IMR-90 (cell line): ENCODE measurements at regions not wholly inside any gene's neighbourhood (a gene's known extent, or its start where the extent isn't known, plus 50 kb on each side); places are given as distances from the start of the nearest gene placed in this dataset.

ENCODE experiments used
- ATAC-seq: fragments of 200-7000 bp; cut with Tn5 transposase; 2 replicates; pipeline ENCODE4 v1.9.1; 2020; ENCODE audit warnings: low read depth, mild to moderate bottlenecking, moderate library complexity
- BruUV-seq: library from RNA; stranded (reverse); fragments of 400-500 nt; replicated peaks from 2 replicates; lab custom pipeline; 2021; lab: Mats Ljungman, UMichigan
- CTCF ChIA-PET: fragments of 300-600 bp; formaldehyde crosslinking; extraction: SDS; loops from one replicate; lab custom pipeline; 2021; ENCODE audit warnings: antibody characterized with exemption; lab: Yijun Ruan, JAX
- POLR2A ChIA-PET: fragments of 300-600 bp; sonication (Branson Sonifier 250); formaldehyde crosslinking; loops from one replicate; lab custom pipeline; 2022; ENCODE audit warnings: antibody characterized with exemption; ENCODE audit not compliant: unreplicated experiment; lab: Charles Lee
- DNase-seq: peaks from one replicate; pipeline ENCODE4 v3.0.0; 2013
- H2AFZ ChIP-seq: replicated peaks from 2 replicates; pipeline ENCODE3; 2013; ENCODE audit warnings: low read length, mild to moderate bottlenecking; ENCODE audit not compliant: poor library complexity
- H2AK5ac ChIP-seq: 2 replicates; pipeline ENCODE4 v1.6.1; 2013; ENCODE audit warnings: low read depth, low read length, inconsistent platforms
- H2AK9ac ChIP-seq: replicated peaks from 2 replicates; pipeline ENCODE3; 2013; ENCODE audit warnings: mild to moderate bottlenecking, low read depth, low read length, moderate library complexity; ENCODE audit not compliant: poor library complexity
- H2BK120ac ChIP-seq: 2 replicates; pipeline ENCODE4 v1.6.1; 2013; ENCODE audit warnings: low read depth, low read length, inconsistent platforms
- H2BK15ac ChIP-seq: 3 replicates; pipeline ENCODE4 v1.6.1; 2013; ENCODE audit warnings: low read depth, low read length, inconsistent platforms
- H2BK20ac ChIP-seq: 2 replicates; pipeline ENCODE4 v1.6.1; 2013; ENCODE audit warnings: low read depth, mild to moderate bottlenecking, inconsistent platforms, low read length, moderate library complexity
- H2BK5ac ChIP-seq: 2 replicates; pipeline ENCODE4 v1.6.1; 2013; ENCODE audit warnings: mild to moderate bottlenecking, low read depth, low read length, inconsistent platforms; ENCODE audit not compliant: poor library complexity, severe bottlenecking
- H3K14ac ChIP-seq: replicated peaks from 2 replicates; pipeline ENCODE4 v1.6.1; 2013; ENCODE audit warnings: low read depth, low read length, inconsistent platforms
- H3K18ac ChIP-seq: 2 replicates; pipeline ENCODE4 v1.6.1; 2013; ENCODE audit warnings: low read depth, low read length, control low read depth
- H3K23ac ChIP-seq: 2 replicates; pipeline ENCODE4 v1.6.1; 2013; ENCODE audit warnings: low read depth, low read length, inconsistent platforms
- H3K27ac ChIP-seq: 2 replicates; pipeline ENCODE4 v1.5.1; 2013; ENCODE audit warnings: mild to moderate bottlenecking, control low read depth, low read length; ENCODE audit not compliant: insufficient read depth
- H3K27me3 ChIP-seq: 2 replicates; pipeline ENCODE4 v1.6.1; 2013; ENCODE audit warnings: low read length; ENCODE audit not compliant: control insufficient read depth, insufficient read depth
- H3K36me3 ChIP-seq: 2 replicates; pipeline ENCODE4 v1.6.1; 2013; ENCODE audit warnings: low read length, mixed read lengths; ENCODE audit not compliant: control insufficient read depth, insufficient read depth
- H3K4ac ChIP-seq: 2 replicates; pipeline ENCODE4 v1.6.1; 2013; ENCODE audit warnings: low read depth, low read length, inconsistent platforms
- H3K4me1 ChIP-seq: 2 replicates; pipeline ENCODE4 v1.6.1; 2013; ENCODE audit warnings: low read length, mixed read lengths; ENCODE audit not compliant: control insufficient read depth, insufficient read depth
- H3K4me2 ChIP-seq: 2 replicates; pipeline ENCODE4 v1.6.1; 2013; ENCODE audit warnings: low read depth, mild to moderate bottlenecking, control low read depth, low read length, moderate library complexity
- H3K4me3 ChIP-seq: 2 replicates; pipeline ENCODE4 v1.5.1; 2013; ENCODE audit warnings: low read depth, mild to moderate bottlenecking, control low read depth, low read length, moderate library complexity; ENCODE audit not compliant: insufficient read depth
- H3K56ac ChIP-seq: 2 replicates; pipeline ENCODE4 v1.6.1; 2013; ENCODE audit warnings: low read length, inconsistent platforms; ENCODE audit not compliant: insufficient read depth; ENCODE audit errors: extremely low read depth
- H3K79me1 ChIP-seq, 2 experiments: 2 replicates each; pipeline ENCODE4 v1.6.1; 2013; ENCODE audit warnings: low read length in 2 of 2, inconsistent platforms in 1 of 2, low read depth in 1 of 2
- H3K9ac ChIP-seq: 2 replicates; pipeline ENCODE4 v1.6.1; 2013; ENCODE audit warnings: low read depth, low read length, control low read depth
- H3K9me1 ChIP-seq: 2 replicates; pipeline ENCODE4 v1.6.1; 2013; ENCODE audit warnings: low read length, inconsistent platforms; ENCODE audit not compliant: insufficient read depth
- H3K9me3 ChIP-seq: 2 replicates; pipeline ENCODE4 v1.6.1; 2013; ENCODE audit warnings: low read length; ENCODE audit not compliant: control insufficient read depth, insufficient read depth
- H4K20me1 ChIP-seq: 2 replicates; pipeline ENCODE4 v1.6.1; 2013; ENCODE audit warnings: low read length, inconsistent platforms; ENCODE audit not compliant: insufficient read depth
- H4K5ac ChIP-seq: 2 replicates; pipeline ENCODE4 v1.6.1; 2013; ENCODE audit warnings: mild to moderate bottlenecking, low read depth, low read length, control low read depth
- H4K8ac ChIP-seq, 2 experiments: 2 replicates each; pipeline ENCODE4 v1.6.1; 2013; ENCODE audit warnings: low read depth in 2 of 2, low read length in 2 of 2, control low read depth in 1 of 2, inconsistent platforms in 1 of 2
- H4K91ac ChIP-seq: 2 replicates; pipeline ENCODE4 v1.6.1; 2013; ENCODE audit warnings: low read depth, low read length, inconsistent platforms; ENCODE audit not compliant: insufficient read depth
- FOS ChIP-seq: fragments of 150-350 bp; IDR thresholded peaks from 2 replicates; pipeline ENCODE4 v1.6.1; 2016; ENCODE audit warnings: low read depth, low read length
- SMC3 ChIP-seq: fragments of 150-350 bp; IDR thresholded peaks from 2 replicates; pipeline ENCODE4 v1.6.1; 2016; ENCODE audit warnings: low read depth, mild to moderate bottlenecking, antibody characterized with exemption, low read length, moderate library complexity
- WGBS, 2 experiments: methylation state at CpG; one replicate each; pipeline versions ENCODE4 v1.1.5 to v1.1.7; 2013; ENCODE audit warnings: missing lambda C conversion rate in 2 of 2; ENCODE audit not compliant: insufficient read length in 1 of 2; ENCODE audit errors: extremely low coverage in 2 of 2; 5-methylcytosine and 5-hydroxymethylcytosine counted together
- dilution Hi-C: fragments of 300-500 bp; cut with HindIII; formaldehyde crosslinking; loops from one replicate; pipeline ENCODE4 v1.14.3; 2018; ENCODE audit warnings: low sequenced_read_pairs; ENCODE audit not compliant: unreplicated experiment
- in situ Hi-C: fragments of 300-500 bp; cut with MboI; formaldehyde crosslinking; loops from 3 replicates; pipeline ENCODE4 v1.14.3; 2019; ENCODE audit warnings: low sequenced_read_pairs, inconsistent platforms, mixed read lengths
- intact Hi-C: fragments of 100-400 bp; cut with micrococcal nuclease; formaldehyde crosslinking; loops from 2 replicates; pipeline ENCODE4 v1.10.0; 2022
- TF ChIP-seq, protein P1 (sequence below): conservative IDR thresholded peaks from 2 replicates; pipeline ENCODE4 v1.5.1; 2012; ENCODE audit warnings: mild to moderate bottlenecking, low read depth, low read length, improper control_type of control experiment
- TF ChIP-seq, protein P2 (sequence below): fragments of 150-350 bp; IDR thresholded peaks from 2 replicates; pipeline ENCODE4 v1.6.1; 2016; ENCODE audit warnings: low read depth, mild to moderate bottlenecking, low read length, moderate library complexity, borderline replicate concordance

DNA sequence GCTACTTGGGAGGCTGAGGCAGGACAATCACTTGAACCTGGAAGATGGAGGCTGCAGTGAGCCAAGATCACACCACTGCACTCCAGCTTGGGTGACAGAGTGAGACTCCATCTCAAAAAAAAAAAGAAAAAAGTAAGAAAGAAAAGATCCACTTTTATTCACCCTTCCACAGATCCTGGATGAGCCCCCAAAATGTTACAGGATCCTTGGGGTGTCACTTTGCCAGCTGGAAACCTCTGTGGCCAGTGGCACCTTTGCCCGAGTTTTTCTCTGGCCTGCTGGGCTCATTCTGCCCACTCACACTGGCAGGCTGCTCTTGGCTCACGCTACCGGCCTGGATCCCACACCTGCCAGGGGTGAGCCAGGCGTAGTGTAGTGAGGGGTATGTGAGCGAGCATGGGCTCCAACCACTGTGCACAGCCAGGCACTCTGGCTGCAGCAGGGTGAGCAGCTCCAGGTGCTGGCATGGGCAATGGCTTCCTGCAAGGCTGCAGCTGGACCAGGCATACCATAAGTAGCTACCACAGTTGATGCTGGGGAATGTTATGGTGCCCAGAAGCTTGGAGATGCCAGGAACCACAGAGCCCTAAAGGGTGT, 57.8 kb upstream of the C15orf39 start:
- Histone ChIP-seq H3K9me1 (no peaks in the 10 kb centered on the region), H4K20me1 (no peaks in the 10 kb centered on the region), H3K23ac (no peak overlapping the region), H3K56ac (no peak overlapping the region), H2BK20ac (no peak overlapping the region), H2BK5ac (no peak overlapping the region), H3K14ac (no peak overlapping the region), H2BK15ac (no peak overlapping the region), H2AFZ (no peak overlapping the region), H3K18ac (no peak overlapping the region), H3K4me2 (no peak overlapping the region), H3K4me1 (no peaks in the 10 kb centered on the region), H3K79me1 (no peaks in the 10 kb centered on the region), H3K9ac (no peak overlapping the region), H4K8ac (no peak overlapping the region), H4K5ac (no peak overlapping the region), H4K91ac (no peak overlapping the region), H3K4me3 (no peak overlapping the region), H3K4ac (no peak overlapping the region), H3K9me3 (peaks cover 38% of the 10 kb centered on the region), H3K27ac (no peak overlapping the region), H3K27me3 (peaks cover 4% of the 10 kb centered on the region), H3K36me3 (no peaks in the 10 kb centered on the region), H2BK120ac (no peak overlapping the region), H2AK5ac (no peak overlapping the region), H2AK9ac (no peak overlapping the region)
- TF ChIP-seq, protein P1, sequence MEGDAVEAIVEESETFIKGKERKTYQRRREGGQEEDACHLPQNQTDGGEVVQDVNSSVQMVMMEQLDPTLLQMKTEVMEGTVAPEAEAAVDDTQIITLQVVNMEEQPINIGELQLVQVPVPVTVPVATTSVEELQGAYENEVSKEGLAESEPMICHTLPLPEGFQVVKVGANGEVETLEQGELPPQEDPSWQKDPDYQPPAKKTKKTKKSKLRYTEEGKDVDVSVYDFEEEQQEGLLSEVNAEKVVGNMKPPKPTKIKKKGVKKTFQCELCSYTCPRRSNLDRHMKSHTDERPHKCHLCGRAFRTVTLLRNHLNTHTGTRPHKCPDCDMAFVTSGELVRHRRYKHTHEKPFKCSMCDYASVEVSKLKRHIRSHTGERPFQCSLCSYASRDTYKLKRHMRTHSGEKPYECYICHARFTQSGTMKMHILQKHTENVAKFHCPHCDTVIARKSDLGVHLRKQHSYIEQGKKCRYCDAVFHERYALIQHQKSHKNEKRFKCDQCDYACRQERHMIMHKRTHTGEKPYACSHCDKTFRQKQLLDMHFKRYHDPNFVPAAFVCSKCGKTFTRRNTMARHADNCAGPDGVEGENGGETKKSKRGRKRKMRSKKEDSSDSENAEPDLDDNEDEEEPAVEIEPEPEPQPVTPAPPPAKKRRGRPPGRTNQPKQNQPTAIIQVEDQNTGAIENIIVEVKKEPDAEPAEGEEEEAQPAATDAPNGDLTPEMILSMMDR, result no peak
- TF ChIP-seq, protein P2, sequence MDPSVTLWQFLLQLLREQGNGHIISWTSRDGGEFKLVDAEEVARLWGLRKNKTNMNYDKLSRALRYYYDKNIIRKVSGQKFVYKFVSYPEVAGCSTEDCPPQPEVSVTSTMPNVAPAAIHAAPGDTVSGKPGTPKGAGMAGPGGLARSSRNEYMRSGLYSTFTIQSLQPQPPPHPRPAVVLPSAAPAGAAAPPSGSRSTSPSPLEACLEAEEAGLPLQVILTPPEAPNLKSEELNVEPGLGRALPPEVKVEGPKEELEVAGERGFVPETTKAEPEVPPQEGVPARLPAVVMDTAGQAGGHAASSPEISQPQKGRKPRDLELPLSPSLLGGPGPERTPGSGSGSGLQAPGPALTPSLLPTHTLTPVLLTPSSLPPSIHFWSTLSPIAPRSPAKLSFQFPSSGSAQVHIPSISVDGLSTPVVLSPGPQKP, result no peak
- TF ChIP-seq FOS, result no peak
- no peak for TF ChIP-seq SMC3
- ATAC-seq (no peak), DNase-seq (no peak)
- dilution Hi-C loops, result no loop called here
- ChIA-PET CTCF (no interaction called here), POLR2A (no interaction called here)
- in situ Hi-C loops, result no loop called here
- intact Hi-C loops, result no loop called here
- WGBS, 2 experiments, result 0% methylated on average over 1 of the region's 5 CpGs; no CpG with 5 or more reads in 1 of the 2 experiments
- no TSS peak for BruUV-seq
